GM18951 (cell line): ENCODE measurements at regions not wholly inside any gene's neighbourhood (a gene's known extent, or its start where the extent isn't known, plus 50 kb on each side); places are given as distances from the start of the nearest gene placed in this dataset.

ENCODE experiments used
- POLR2A ChIP-seq: IDR thresholded peaks from 4 replicates; pipeline ENCODE4 v1.6.1; 2011; ENCODE audit warnings: mild to moderate bottlenecking; ENCODE audit not compliant: insufficient read length, insufficient read depth; ENCODE audit errors: extremely low read depth
- in situ Hi-C: fragments of 300-500 bp; cut with MboI; formaldehyde crosslinking; loops from one replicate; pipeline ENCODE4 v1.12.0; 2022; ENCODE audit warnings: low sequenced_read_pairs, mixed read lengths, inconsistent platforms; ENCODE audit not compliant: unreplicated experiment

GRCh38 chr12:76679778-76680177 lies 84.1 kb upstream of the ZDHHC17 start:
- TF ChIP-seq POLR2A, result no peak
- in situ Hi-C loops, result no loop called here

GRCh38 chr12:76680940-76681339 lies 83.0 kb upstream of the ZDHHC17 start:
- TF ChIP-seq POLR2A, result no peak
- in situ Hi-C loops, result no loop called here

- in situ Hi-C loops, result no loop called here
- TF ChIP-seq POLR2A, result no peak
Measured at GRCh38 chr12:76685246-76685678, 78.7 kb upstream of the ZDHHC17 start.

- in situ Hi-C loops, result no loop called here
- no peak for TF ChIP-seq POLR2A
Measured at GRCh38 chr12:76687981-76688380, 75.9 kb upstream of the ZDHHC17 start.

- no peak for TF ChIP-seq POLR2A
- in situ Hi-C loops, result no loop called here
Measured at GRCh38 chr12:76688631-76689030, 75.3 kb upstream of the ZDHHC17 start.

- no peak for TF ChIP-seq POLR2A
- in situ Hi-C loops, result no loop called here
Measured at GRCh38 chr12:76690921-76691700, 72.8 kb upstream of the ZDHHC17 start.

DNA sequence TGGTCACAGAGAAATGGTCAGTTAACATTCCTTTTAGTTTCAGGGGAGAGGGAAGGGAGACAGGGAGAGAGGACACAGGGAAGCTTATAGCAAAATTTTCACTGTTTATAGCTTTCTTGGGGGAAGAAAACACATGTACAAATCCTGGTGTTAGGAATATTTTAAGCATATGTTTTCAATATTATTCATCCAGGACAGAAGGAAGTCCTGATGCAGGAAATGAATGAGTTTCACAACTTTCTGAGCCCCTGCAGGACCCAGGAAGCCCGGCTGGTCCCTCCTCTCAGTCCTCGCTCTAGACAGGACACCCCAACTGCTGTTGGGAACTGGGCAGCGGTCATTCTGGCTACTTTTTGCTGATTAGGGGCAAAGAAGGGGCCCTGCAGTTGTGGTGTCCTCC lies 71.1 kb upstream of the ZDHHC17 start:
- no peak for TF ChIP-seq POLR2A
- in situ Hi-C loops, result no loop called here

DNA sequence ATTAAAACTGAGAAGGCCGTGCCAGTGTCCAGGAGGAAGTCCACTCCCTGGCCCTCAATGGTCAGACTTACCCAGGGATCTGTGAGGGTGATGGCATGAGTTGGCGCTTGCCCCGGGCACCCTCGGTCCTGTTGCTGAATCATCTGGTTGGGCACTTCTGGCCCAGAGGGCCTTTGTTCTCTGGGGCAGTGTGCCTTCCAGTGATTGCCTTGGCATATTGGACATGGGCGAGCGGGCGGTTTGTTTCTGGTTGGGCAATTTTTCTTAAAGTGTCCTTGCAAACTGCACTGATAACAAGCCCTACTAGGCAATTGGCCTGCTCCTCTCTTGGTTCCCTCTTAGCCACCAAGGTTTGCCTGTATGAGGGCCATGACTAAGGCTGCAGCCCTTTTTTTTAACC lies 69.5 kb upstream of the ZDHHC17 start:
- in situ Hi-C loops, result no loop called here
- TF ChIP-seq POLR2A, result no peak

GRCh38 chr12:76696186-76696585 lies 67.7 kb upstream of the ZDHHC17 start:
- no peak for TF ChIP-seq POLR2A
- in situ Hi-C loops, result no loop called here

DNA sequence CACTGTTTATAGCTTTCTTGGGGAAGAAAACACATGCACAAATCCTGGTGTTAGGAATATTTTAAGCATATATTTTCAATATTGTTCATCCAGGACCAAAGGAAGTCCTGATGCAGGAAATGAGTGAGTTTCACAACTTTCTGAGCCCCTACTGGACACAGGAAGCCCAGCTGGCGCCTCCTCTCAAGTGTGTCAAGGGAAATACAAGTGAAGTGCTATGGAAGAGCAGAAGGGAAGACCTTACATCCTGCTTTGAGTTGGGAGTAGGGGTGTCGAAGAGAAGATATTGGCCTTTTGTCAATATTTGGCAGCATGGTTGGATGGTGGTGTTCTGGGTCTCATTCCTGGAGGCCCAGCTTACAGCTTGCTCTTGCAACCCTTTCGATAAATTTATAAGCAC lies 66.1 kb upstream of the ZDHHC17 start:
- no peak for TF ChIP-seq POLR2A
- in situ Hi-C loops, result no loop called here

GRCh38 chr12:76698316-76698715 lies 65.6 kb upstream of the ZDHHC17 start:
- in situ Hi-C loops, result no loop called here
- no peak for TF ChIP-seq POLR2A

GRCh38 chr12:76698966-76699365 lies 64.9 kb upstream of the ZDHHC17 start:
- TF ChIP-seq POLR2A, result no peak
- in situ Hi-C loops, result no loop called here

DNA sequence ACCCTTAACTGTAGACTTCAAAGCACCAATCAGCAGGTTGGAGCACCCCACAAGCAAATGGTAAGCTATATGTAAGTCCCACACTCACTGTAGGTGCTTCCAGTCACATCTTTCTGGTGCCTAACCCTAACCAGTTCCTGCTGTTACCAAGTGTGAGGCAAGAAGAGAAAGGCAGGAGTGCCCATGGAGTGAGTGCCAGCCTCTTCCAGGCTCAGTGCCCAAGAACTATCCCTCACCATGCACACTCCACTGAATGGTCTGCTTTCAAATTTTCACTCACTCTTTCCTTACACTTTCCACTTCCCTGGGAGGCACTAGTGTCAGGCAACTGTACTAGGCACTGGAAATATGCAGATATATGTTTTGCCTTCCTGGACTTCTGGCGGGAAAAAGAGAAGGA lies 62.2 kb upstream of the ZDHHC17 start:
- in situ Hi-C loops, result no loop called here
- no peak for TF ChIP-seq POLR2A

- TF ChIP-seq POLR2A, result no peak
- in situ Hi-C loops, result no loop called here
Measured at GRCh38 chr12:76702946-76703345, 61.0 kb upstream of the ZDHHC17 start.

DNA sequence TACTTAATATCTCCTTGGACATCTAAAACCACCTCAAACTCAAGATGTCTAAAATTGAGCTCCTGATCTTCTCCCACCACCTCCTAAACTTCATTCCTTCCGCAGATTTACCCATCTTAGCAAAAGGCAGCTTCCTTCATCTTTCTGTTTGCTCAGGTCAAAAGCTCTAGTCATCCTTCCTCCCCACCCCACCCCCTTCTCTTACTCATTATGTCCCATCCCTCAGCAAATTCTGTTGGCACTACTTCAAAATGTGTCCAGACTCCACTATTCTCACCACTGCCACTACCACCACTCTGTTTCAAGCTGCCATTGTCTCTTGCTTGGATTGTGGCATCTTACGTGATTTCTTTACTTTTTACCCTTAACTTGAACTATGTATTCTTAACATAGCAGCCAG lies 59.2 kb upstream of the ZDHHC17 start:
- no peak for TF ChIP-seq POLR2A
- in situ Hi-C loops, result no loop called here

GRCh38 chr12:76706101-76706500 lies 57.8 kb upstream of the ZDHHC17 start:
- TF ChIP-seq POLR2A, result no peak
- in situ Hi-C loops, result no loop called here
